HG02981 (cell line): ENCODE measurements at regions not wholly inside any gene's neighbourhood (a gene's known extent, or its start where the extent isn't known, plus 50 kb on each side); places are given as distances from the start of the nearest gene placed in this dataset.

Experiments
- ATAC-seq: cut with Tn5 transposase; IDR thresholded peaks from one replicate; pipeline ENCODE4 v1.9.1; 2021; ENCODE audit warnings: mild to moderate bottlenecking, moderate library complexity; ENCODE audit not compliant: unreplicated experiment

- no peak for ATAC-seq
Measured at GRCh38 chr2:234546770-234547169, 49.9 kb upstream of the ARL4C start.
